ENCODE measurements at regions not wholly inside any gene's neighbourhood (a gene's known extent, or its start where the extent isn't known, plus 50 kb on each side); places are given as distances from the start of the nearest gene placed in this dataset.

- TF ChIP-seq CTCF (conservative IDR thresholded peaks at IDR 0.05 in 1 of 2, IDR thresholded peaks at IDR 0.05 in 1 of 2; ENCODE audit: low read depth in 1 of 2, low read length in 2 of 2) (no peak), EZH2 (IDR thresholded peaks at IDR 0.05; ENCODE audit: low read length, missing control alignments) (no peak)
These were observed 190.2 kb upstream of the SNX2 start for GRCh38 chr5:122584411-122585300.
